ENCODE measurements at regions not wholly inside any gene's neighbourhood (a gene's known extent, or its start where the extent isn't known, plus 50 kb on each side); places are given as distances from the start of the nearest gene placed in this dataset.

GRCh38 chr11:112812729-112813128 is 148.5 kb upstream of the NCAM1 start:
- WGBS, 3 donors, result 33 to 46% (median 44%) methylated on average over 2 of the region's 2 CpGs
- intact Hi-C loops (cut with DNase I), result no loop called here

DNA sequence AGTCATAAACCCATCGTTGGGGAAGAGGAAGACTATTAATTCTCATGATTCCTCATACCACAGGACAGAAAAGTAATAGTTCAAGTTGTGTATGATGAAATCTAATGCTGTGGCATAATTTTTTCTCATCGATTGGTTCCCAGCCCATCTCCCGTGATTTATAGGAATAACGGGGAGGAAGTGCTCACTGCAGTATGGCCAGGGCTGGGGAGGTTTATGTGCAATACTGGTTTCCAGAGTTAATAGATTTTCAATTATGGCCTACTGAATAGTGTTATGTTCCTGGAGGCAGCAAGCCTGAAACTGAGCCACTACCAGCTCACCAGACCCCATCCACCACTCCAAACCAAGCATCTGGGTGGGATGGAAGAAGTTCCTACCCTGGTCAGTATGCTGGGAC is 147.1 kb upstream of the NCAM1 start:
- DNase-seq, result no peak
- Histone ChIP-seq H3K27me3 (no peaks in the 10 kb centered on the region), H3K4me3 (no peak overlapping the region), H3K9me3 (no peaks in the 10 kb centered on the region), H3K36me3 (no peaks in the 10 kb centered on the region), H3K27ac (no peak overlapping the region), H3K4me1 (ENCODE audit: insufficient read depth) (no peaks in the 10 kb centered on the region)
- TF ChIP-seq, protein P1, sequence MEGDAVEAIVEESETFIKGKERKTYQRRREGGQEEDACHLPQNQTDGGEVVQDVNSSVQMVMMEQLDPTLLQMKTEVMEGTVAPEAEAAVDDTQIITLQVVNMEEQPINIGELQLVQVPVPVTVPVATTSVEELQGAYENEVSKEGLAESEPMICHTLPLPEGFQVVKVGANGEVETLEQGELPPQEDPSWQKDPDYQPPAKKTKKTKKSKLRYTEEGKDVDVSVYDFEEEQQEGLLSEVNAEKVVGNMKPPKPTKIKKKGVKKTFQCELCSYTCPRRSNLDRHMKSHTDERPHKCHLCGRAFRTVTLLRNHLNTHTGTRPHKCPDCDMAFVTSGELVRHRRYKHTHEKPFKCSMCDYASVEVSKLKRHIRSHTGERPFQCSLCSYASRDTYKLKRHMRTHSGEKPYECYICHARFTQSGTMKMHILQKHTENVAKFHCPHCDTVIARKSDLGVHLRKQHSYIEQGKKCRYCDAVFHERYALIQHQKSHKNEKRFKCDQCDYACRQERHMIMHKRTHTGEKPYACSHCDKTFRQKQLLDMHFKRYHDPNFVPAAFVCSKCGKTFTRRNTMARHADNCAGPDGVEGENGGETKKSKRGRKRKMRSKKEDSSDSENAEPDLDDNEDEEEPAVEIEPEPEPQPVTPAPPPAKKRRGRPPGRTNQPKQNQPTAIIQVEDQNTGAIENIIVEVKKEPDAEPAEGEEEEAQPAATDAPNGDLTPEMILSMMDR (IDR thresholded peaks at IDR 0.05), result no peak
- no peak for TF ChIP-seq POLR2A (IDR thresholded peaks at IDR 0.05)
- no peak for TF ChIP-seq EP300 (IDR thresholded peaks at IDR 0.05)
- intact Hi-C loops (cut with DNase I), result no loop called here
- 91 to 92% (median 92%) methylated on average over 4 of the region's 4 CpGs for WGBS, 3 donors

More at GRCh38 chr11:112812729-112813128, 148.5 kb upstream of the NCAM1 start:
- H3K4me1 ChIP-seq (ENCODE audit: insufficient read depth), result no peaks in the 10 kb centered on the region
- H3K27ac ChIP-seq, result no peak overlapping the region
- TF ChIP-seq POLR2A (IDR thresholded peaks at IDR 0.05), result no peak
- TF ChIP-seq, protein P1 (IDR thresholded peaks at IDR 0.05), result no peak
- no peak for TF ChIP-seq EP300 (IDR thresholded peaks at IDR 0.05)
- no peaks in the 10 kb centered on the region for H3K36me3 ChIP-seq
- H3K9me3 ChIP-seq, result no peaks in the 10 kb centered on the region
- no peaks in the 10 kb centered on the region for H3K27me3 ChIP-seq
- H3K4me3 ChIP-seq, result no peak overlapping the region
- DNase-seq, result no peak

DNA sequence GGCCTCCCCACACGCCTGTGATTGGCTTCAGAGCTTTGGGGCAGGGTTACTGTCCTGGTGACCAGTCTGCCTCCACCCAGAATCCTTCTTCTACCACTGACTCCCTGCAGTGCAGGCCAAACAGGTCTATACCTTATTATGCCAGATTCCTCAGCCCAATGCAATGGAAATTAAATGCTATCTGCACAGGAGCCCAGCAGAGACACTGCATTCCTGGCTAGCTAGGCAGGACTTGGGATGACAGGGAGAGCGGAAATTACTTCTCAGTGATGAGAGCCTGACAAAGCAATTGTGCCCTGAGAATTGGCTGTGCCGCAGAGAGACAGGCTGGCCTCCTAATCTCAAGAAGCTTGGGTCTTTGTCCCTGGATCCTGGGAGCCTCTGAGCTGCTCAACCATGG is 143.8 kb upstream of the NCAM1 start:
- H3K27ac ChIP-seq, result no peak overlapping the region
- H3K36me3 ChIP-seq, result no peaks in the 10 kb centered on the region
- WGBS, 3 donors, result 89 to 93% (median 92%) methylated on average over 3 of the region's 3 CpGs
- DNase-seq, result no peak
- H3K27me3 ChIP-seq, result no peaks in the 10 kb centered on the region
- no peaks in the 10 kb centered on the region for H3K9me3 ChIP-seq
- intact Hi-C loops (cut with DNase I), result no loop called here
- no peak overlapping the region for H3K4me3 ChIP-seq
- H3K4me1 ChIP-seq (ENCODE audit: insufficient read depth), result no peaks in the 10 kb centered on the region
- TF ChIP-seq, protein P1 (IDR thresholded peaks at IDR 0.05), result no peak
- TF ChIP-seq POLR2A (IDR thresholded peaks at IDR 0.05) (no peak), EP300 (IDR thresholded peaks at IDR 0.05) (no peak)

GRCh38 chr11:112822478-112823274 is 138.5 kb upstream of the NCAM1 start:
- Histone ChIP-seq H3K36me3 (no peaks in the 10 kb centered on the region), H3K4me1 (ENCODE audit: insufficient read depth) (no peaks in the 10 kb centered on the region), H3K27me3 (no peaks in the 10 kb centered on the region), H3K27ac (no peak overlapping the region), H3K9me3 (no peaks in the 10 kb centered on the region), H3K4me3 (no peak overlapping the region)
- 30 to 33% (median 32%) methylated on average over 3 of the region's 3 CpGs for WGBS, 3 donors
- intact Hi-C loops (cut with DNase I), result no loop called here
- no peak for TF ChIP-seq EP300 (IDR thresholded peaks at IDR 0.05)
- TF ChIP-seq POLR2A (IDR thresholded peaks at IDR 0.05), result no peak
- TF ChIP-seq, protein P1 (IDR thresholded peaks at IDR 0.05), result no peak
- no peak for DNase-seq

All from ovary (tissue), 7 donors.